Neural crest cell (in vitro differentiated cells): ENCODE measurements at regions not wholly inside any gene's neighbourhood (a gene's known extent, or its start where the extent isn't known, plus 50 kb on each side); places are given as distances from the start of the nearest gene placed in this dataset.
A peak's percentile ranks its signal among the peaks of the same experiment; 100 is the strongest.

Experiments
- DNase-seq: peaks from one replicate; pipeline ENCODE4 v3.0.0; 2021; ENCODE audit warnings: low read depth, mixed read lengths, low spot score
- H3K27ac Mint-ChIP-seq: one replicate; pipeline ENCODE4 v1.8.0; 2021; ENCODE audit warnings: mild to moderate bottlenecking, mixed read lengths; ENCODE audit not compliant: unreplicated experiment
- H3K27me3 Mint-ChIP-seq: 2 replicates; pipeline ENCODE4 v1.8.0; 2021; ENCODE audit warnings: low read depth, mild to moderate bottlenecking, mixed read lengths
- H3K36me3 Mint-ChIP-seq: 2 replicates; pipeline ENCODE4 v1.8.0; 2021; ENCODE audit warnings: low read depth, mild to moderate bottlenecking, mixed read lengths
- H3K4me1 Mint-ChIP-seq: 2 replicates; pipeline ENCODE4 v1.8.0; 2021; ENCODE audit warnings: mixed read lengths
- H3K4me3 Mint-ChIP-seq: one replicate; pipeline ENCODE4 v1.8.0; 2021; ENCODE audit warnings: mild to moderate bottlenecking, mixed read lengths
- H3K9me3 Mint-ChIP-seq: 2 replicates; pipeline ENCODE4 v1.8.0; 2021; ENCODE audit warnings: mixed read lengths
- CTCF ChIP-seq: fragments of 200-600 bp; sonication (generic); conservative IDR thresholded peaks from 2 replicates; pipeline ENCODE4 v1.5.0; 2021; ENCODE audit warnings: antibody characterized with exemption, mild to moderate bottlenecking

- TF ChIP-seq CTCF = no peak
- peaks cover 43% of the 10 kb centered on the region for H3K4me1 Mint-ChIP-seq
- H3K36me3 Mint-ChIP-seq = peaks cover 8% of the 10 kb centered on the region
- no peak overlapping the region for H3K27ac Mint-ChIP-seq
- H3K9me3 Mint-ChIP-seq = peaks cover 10% of the 10 kb centered on the region
- no peak overlapping the region for H3K4me3 Mint-ChIP-seq
- no peak for DNase-seq
- no peaks in the 10 kb centered on the region for H3K27me3 Mint-ChIP-seq
Observed at GRCh38 chrX:15918003-15918402, 63.4 kb upstream of the AP1S2 start.

- H3K4me3 Mint-ChIP-seq = no peak overlapping the region
- TF ChIP-seq CTCF = no peak
- peaks cover 10% of the 10 kb centered on the region for H3K9me3 Mint-ChIP-seq
- no peak for DNase-seq
- H3K27ac Mint-ChIP-seq = peak overlapping the region; percentile 67
- H3K4me1 Mint-ChIP-seq = peaks cover 39% of the 10 kb centered on the region
- H3K36me3 Mint-ChIP-seq = peaks cover 8% of the 10 kb centered on the region
- no peaks in the 10 kb centered on the region for H3K27me3 Mint-ChIP-seq
Observed at GRCh38 chrX:15916704-15917084, 62.1 kb upstream of the AP1S2 start.

- no peak for TF ChIP-seq CTCF
- Mint-ChIP-seq H3K4me1 (peaks cover 36% of the 10 kb centered on the region), H3K36me3 (peaks cover 8% of the 10 kb centered on the region), H3K4me3 (no peak overlapping the region), H3K27ac (peak overlapping the region; percentile 67), H3K27me3 (no peaks in the 10 kb centered on the region), H3K9me3 (peaks cover 10% of the 10 kb centered on the region)
- DNase-seq = no peak
Observed at GRCh38 chrX:15915959-15916703, 61.5 kb upstream of the AP1S2 start.

GRCh38 chrX:15914486-15914885, 59.9 kb upstream of the AP1S2 start:
- Mint-ChIP-seq H3K4me3 (no peak overlapping the region), H3K9me3 (peaks cover 10% of the 10 kb centered on the region), H3K4me1 (peaks cover 38% of the 10 kb centered on the region), H3K27ac (no peak overlapping the region), H3K36me3 (peaks cover 8% of the 10 kb centered on the region), H3K27me3 (no peaks in the 10 kb centered on the region)
- TF ChIP-seq CTCF = no peak
- DNase-seq = no peak

GRCh38 chrX:15913146-15913545, 58.5 kb upstream of the AP1S2 start:
- H3K9me3 Mint-ChIP-seq = peaks cover 10% of the 10 kb centered on the region
- no peak overlapping the region for H3K4me3 Mint-ChIP-seq
- DNase-seq = no peak
- no peak overlapping the region for H3K27ac Mint-ChIP-seq
- no peaks in the 10 kb centered on the region for H3K27me3 Mint-ChIP-seq
- no peak for TF ChIP-seq CTCF
- peaks cover 41% of the 10 kb centered on the region for H3K4me1 Mint-ChIP-seq
- peaks cover 8% of the 10 kb centered on the region for H3K36me3 Mint-ChIP-seq
